ENCODE measurements at regions not wholly inside any gene's neighbourhood (a gene's known extent, or its start where the extent isn't known, plus 50 kb on each side); places are given as distances from the start of the nearest gene placed in this dataset.

DNA sequence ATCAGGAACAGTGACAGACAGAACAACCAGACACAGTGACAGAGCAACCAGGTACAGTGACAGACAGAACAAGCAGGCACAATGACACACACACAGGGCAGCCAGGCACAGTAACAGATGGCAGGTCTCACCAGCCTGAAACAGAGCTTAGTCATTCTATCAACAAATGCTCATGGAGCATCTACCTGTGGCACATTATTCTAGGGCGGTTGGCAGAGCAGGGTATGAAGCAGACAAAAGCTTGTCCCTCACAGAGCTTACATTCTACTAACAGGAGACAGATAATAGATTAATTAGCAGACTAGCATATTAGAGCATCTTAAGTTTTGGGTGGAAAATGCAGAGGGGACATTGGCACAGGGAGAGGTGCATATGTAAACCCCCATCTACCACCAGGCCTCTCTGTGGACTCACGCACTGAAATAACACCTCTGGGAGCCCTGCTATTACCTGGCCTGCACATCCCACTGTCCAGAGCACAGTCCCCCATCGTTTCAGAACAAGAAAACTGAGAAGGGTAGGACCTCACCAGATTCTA, 64.1 kb upstream of the RAB6C start:
- no peaks in the 10 kb centered on the region for H4K20me1 ChIP-seq (ENCODE audit: insufficient read depth)
- peaks cover 0 to 13% of the 10 kb centered on the region in 2 experiments; a peak in 1 of 4 replicates for H3K4me1 ChIP-seq (ENCODE audit: control insufficient read depth in 1 of 2, insufficient read depth in 2 of 2, low read depth in 1 of 2, low read length in 1 of 2)
- no peak overlapping the region for H3K4me2 ChIP-seq
- no peaks in the 10 kb centered on the region for H3K9me2 ChIP-seq
- H2AFZ ChIP-seq (ENCODE audit: low read depth), result no peak overlapping the region
- H3K9me3 ChIP-seq, result no peaks in the 10 kb centered on the region
- 45% methylated on average over 3 of the region's 3 CpGs for WGBS (ENCODE audit: low lambda C conversion rate)
- TF ChIP-seq RCOR1 (IDR thresholded peaks at IDR 0.05; ENCODE audit: low read length) (no peak), EP300 (IDR thresholded peaks at IDR 0.05; ENCODE audit: borderline replicate concordance in 1 of 2, low read depth in 1 of 2, low read length in 1 of 2) (no peak), FOSL2 (IDR thresholded peaks at IDR 0.05; ENCODE audit: borderline replicate concordance, low read depth) (no peak), MXI1 (IDR thresholded peaks at IDR 0.05; ENCODE audit: low read depth, low read length) (no peak)
- TF ChIP-seq, protein P1, sequence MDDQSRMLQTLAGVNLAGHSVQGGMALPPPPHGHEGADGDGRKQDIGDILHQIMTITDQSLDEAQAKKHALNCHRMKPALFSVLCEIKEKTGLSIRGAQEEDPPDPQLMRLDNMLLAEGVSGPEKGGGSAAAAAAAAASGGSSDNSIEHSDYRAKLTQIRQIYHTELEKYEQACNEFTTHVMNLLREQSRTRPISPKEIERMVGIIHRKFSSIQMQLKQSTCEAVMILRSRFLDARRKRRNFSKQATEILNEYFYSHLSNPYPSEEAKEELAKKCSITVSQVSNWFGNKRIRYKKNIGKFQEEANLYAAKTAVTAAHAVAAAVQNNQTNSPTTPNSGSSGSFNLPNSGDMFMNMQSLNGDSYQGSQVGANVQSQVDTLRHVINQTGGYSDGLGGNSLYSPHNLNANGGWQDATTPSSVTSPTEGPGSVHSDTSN (IDR thresholded peaks at IDR 0.05), result no peak
- TF ChIP-seq, protein P2, sequence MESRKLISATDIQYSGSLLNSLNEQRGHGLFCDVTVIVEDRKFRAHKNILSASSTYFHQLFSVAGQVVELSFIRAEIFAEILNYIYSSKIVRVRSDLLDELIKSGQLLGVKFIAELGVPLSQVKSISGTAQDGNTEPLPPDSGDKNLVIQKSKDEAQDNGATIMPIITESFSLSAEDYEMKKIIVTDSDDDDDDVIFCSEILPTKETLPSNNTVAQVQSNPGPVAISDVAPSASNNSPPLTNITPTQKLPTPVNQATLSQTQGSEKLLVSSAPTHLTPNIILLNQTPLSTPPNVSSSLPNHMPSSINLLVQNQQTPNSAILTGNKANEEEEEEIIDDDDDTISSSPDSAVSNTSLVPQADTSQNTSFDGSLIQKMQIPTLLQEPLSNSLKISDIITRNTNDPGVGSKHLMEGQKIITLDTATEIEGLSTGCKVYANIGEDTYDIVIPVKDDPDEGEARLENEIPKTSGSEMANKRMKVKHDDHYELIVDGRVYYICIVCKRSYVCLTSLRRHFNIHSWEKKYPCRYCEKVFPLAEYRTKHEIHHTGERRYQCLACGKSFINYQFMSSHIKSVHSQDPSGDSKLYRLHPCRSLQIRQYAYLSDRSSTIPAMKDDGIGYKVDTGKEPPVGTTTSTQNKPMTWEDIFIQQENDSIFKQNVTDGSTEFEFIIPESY (IDR thresholded peaks at IDR 0.05; ENCODE audit: borderline replicate concordance, low read depth), result no peak
- no peak overlapping the region for H3K27ac ChIP-seq (ENCODE audit: low read depth in 2 of 2, low read length in 1 of 2)
- H3K4me3 ChIP-seq (ENCODE audit: low read depth in 2 of 2, low read length in 1 of 2), result no peak overlapping the region
- H3K36me3 ChIP-seq (replicated peaks in 1 of 2; ENCODE audit: control insufficient read depth in 1 of 2, insufficient read depth in 2 of 2, low read length in 1 of 2), result no peaks in the 10 kb centered on the region
- H3F3A ChIP-seq (replicated peaks; ENCODE audit: insufficient read depth), result no peaks in the 10 kb centered on the region
- DNase-seq, result no peak
- no peaks in the 10 kb centered on the region for H3K27me3 ChIP-seq (ENCODE audit: insufficient read depth)
- ChIA-PET POLR2A (no interaction called here), CTCF (no interaction called here)
- no peaks in the 10 kb centered on the region for H3K79me2 ChIP-seq (ENCODE audit: insufficient read depth)
- H3K9ac ChIP-seq, result no peak overlapping the region

DNA sequence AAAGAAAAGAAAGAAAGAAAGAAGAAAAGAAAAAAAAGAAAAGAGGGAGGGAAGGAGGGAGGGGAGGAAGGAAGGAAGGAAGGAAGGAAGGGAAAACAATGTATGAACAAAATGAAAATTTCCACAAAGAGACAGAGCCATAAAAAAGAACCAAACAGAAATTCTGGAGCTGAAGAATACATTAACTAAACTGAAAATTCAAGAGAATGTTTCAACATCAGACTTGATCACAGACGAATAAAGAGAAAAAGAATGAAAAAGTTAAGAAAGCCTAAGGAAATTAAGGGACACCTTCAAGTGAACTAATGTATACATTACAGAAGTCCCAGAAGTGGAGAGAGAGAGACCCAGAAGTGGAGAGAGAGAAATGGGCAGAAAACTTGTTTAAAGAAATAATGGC, 60.9 kb upstream of the RAB6C start:
- no peaks in the 10 kb centered on the region for H3K79me2 ChIP-seq (ENCODE audit: insufficient read depth)
- DNase-seq, result no peak

More for the DNA sequence above, 60.9 kb upstream of the RAB6C start:
- TF ChIP-seq MXI1 (IDR thresholded peaks at IDR 0.05; ENCODE audit: low read depth, low read length) (no peak), FOXM1 (IDR thresholded peaks at IDR 0.05; ENCODE audit: low read depth) (no peak), NRF1 (IDR thresholded peaks at IDR 0.05; ENCODE audit: low read depth, low read length) (no peak), TEAD4 (IDR thresholded peaks at IDR 0.05; ENCODE audit: borderline replicate concordance, insufficient read depth) (no peak), TCF12 (IDR thresholded peaks at IDR 0.05) (no peak), TAF1 (IDR thresholded peaks at IDR 0.05; ENCODE audit: borderline replicate concordance, low read depth, low read length) (no peak), SIN3A (IDR thresholded peaks at IDR 0.05; ENCODE audit: borderline replicate concordance, low read depth, low read length) (no peak), RFX5 (IDR thresholded peaks at IDR 0.05; ENCODE audit: low read length) (no peak), GATA2 (CRISPR knock-in tag; IDR thresholded peaks at IDR 0.05) (no peak), RCOR1 (IDR thresholded peaks at IDR 0.05; ENCODE audit: low read length) (no peak), YY1 (IDR thresholded peaks at IDR 0.05; ENCODE audit: low read depth) (no peak), GABPA (IDR thresholded peaks at IDR 0.05; ENCODE audit: low read depth) (no peak)
- TF ChIP-seq, protein P3, sequence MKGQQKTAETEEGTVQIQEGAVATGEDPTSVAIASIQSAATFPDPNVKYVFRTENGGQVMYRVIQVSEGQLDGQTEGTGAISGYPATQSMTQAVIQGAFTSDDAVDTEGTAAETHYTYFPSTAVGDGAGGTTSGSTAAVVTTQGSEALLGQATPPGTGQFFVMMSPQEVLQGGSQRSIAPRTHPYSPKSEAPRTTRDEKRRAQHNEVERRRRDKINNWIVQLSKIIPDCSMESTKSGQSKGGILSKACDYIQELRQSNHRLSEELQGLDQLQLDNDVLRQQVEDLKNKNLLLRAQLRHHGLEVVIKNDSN (IDR thresholded peaks at IDR 0.05; ENCODE audit: borderline replicate concordance, low read depth), result no peak
- TF ChIP-seq, protein P1 (IDR thresholded peaks at IDR 0.05), result no peak
- no peak overlapping the region for H3K9ac ChIP-seq
- no peak overlapping the region for H3K27ac ChIP-seq (ENCODE audit: low read depth in 2 of 2, low read length in 1 of 2)
- H4K20me1 ChIP-seq (ENCODE audit: insufficient read depth), result no peaks in the 10 kb centered on the region
- ChIA-PET CTCF (no interaction called here), POLR2A (no interaction called here)
- H3F3A ChIP-seq (replicated peaks; ENCODE audit: insufficient read depth), result no peaks in the 10 kb centered on the region
- H3K4me3 ChIP-seq (ENCODE audit: low read depth in 2 of 2, low read length in 1 of 2), result no peak overlapping the region
- H2AFZ ChIP-seq (ENCODE audit: low read depth), result no peak overlapping the region
- WGBS (ENCODE audit: low lambda C conversion rate), result 62% methylated on average over 1 of the region's 1 CpG
- H3K27me3 ChIP-seq (ENCODE audit: insufficient read depth), result no peaks in the 10 kb centered on the region
- H3K9me2 ChIP-seq, result no peaks in the 10 kb centered on the region
- H3K36me3 ChIP-seq (replicated peaks in 1 of 2; ENCODE audit: control insufficient read depth in 1 of 2, insufficient read depth in 2 of 2, low read length in 1 of 2), result no peaks in the 10 kb centered on the region
- H3K4me2 ChIP-seq, result no peak overlapping the region
- H3K9me3 ChIP-seq, result no peaks in the 10 kb centered on the region
- H3K4me1 ChIP-seq (ENCODE audit: control insufficient read depth in 1 of 2, insufficient read depth in 2 of 2, low read depth in 1 of 2, low read length in 1 of 2), result peaks cover 0 to 20% of the 10 kb centered on the region in 2 experiments; a peak in 1 of 4 replicates

All from SK-N-SH (cell line).